NCI-H2171 (cell line): ENCODE measurements at regions not wholly inside any gene's neighbourhood (a gene's known extent, or its start where the extent isn't known, plus 50 kb on each side); places are given as distances from the start of the nearest gene placed in this dataset.

Experiments used
- DNase-seq: peaks from one replicate; lab custom pipeline; 2025; lab: John Stamatoyannopoulos, UW

GRCh38 chr15:77733579-77734300 is 101.0 kb upstream of the LINGO1 start:
- no peak for DNase-seq

- no peak for DNase-seq
Measured at GRCh38 chr15:77732514-77733335, 100.0 kb upstream of the LINGO1 start.

- DNase-seq, result no peak
Measured at GRCh38 chr15:77731945-77732344, 99.2 kb upstream of the LINGO1 start.

GRCh38 chr15:77731067-77731466 is 98.4 kb upstream of the LINGO1 start:
- DNase-seq, result no peak

- no peak for DNase-seq
Measured at GRCh38 chr15:77727635-77728304, 95.1 kb upstream of the LINGO1 start.

GRCh38 chr15:77724715-77725114 is 92.0 kb upstream of the LINGO1 start:
- no peak for DNase-seq

GRCh38 chr15:77723756-77724155 is 91.0 kb upstream of the LINGO1 start:
- DNase-seq, result no peak

GRCh38 chr15:77722759-77723460 is 90.2 kb upstream of the LINGO1 start:
- no peak for DNase-seq

- no peak for DNase-seq
Measured at GRCh38 chr15:77721963-77722362, 89.3 kb upstream of the LINGO1 start.

- DNase-seq, result no peak
Measured at GRCh38 chr15:77720655-77721054, 87.9 kb upstream of the LINGO1 start.

- no peak for DNase-seq
Measured at GRCh38 chr15:77720173-77720572, 87.5 kb upstream of the LINGO1 start.

GRCh38 chr15:77719450-77719849 is 86.7 kb upstream of the LINGO1 start:
- no peak for DNase-seq

GRCh38 chr15:77717333-77717990 is 84.8 kb upstream of the LINGO1 start:
- DNase-seq, result no peak

- no peak for DNase-seq
Measured at GRCh38 chr15:77716632-77717332, 84.1 kb upstream of the LINGO1 start.

- no peak for DNase-seq
Measured at GRCh38 chr15:77715860-77716259, 83.1 kb upstream of the LINGO1 start.

- DNase-seq, result no peak
Measured at GRCh38 chr15:77715051-77715450, 82.3 kb upstream of the LINGO1 start.

- no peak for DNase-seq
Measured at GRCh38 chr15:77714555-77714954, 81.8 kb upstream of the LINGO1 start.

- DNase-seq, result no peak
Measured at GRCh38 chr15:77714023-77714422, 81.3 kb upstream of the LINGO1 start.

GRCh38 chr15:77713281-77713680 is 80.6 kb upstream of the LINGO1 start:
- DNase-seq, result no peak

- DNase-seq, result no peak
Measured at GRCh38 chr15:77712438-77712837, 79.7 kb upstream of the LINGO1 start.

- DNase-seq, result no peak
Measured at GRCh38 chr15:77710637-77711036, 77.9 kb upstream of the LINGO1 start.
